Testis (tissue), 2 donors: ENCODE measurements at regions not wholly inside any gene's neighbourhood (a gene's known extent, or its start where the extent isn't known, plus 50 kb on each side); places are given as distances from the start of the nearest gene placed in this dataset.
A peak's percentile ranks its signal among the peaks of the same experiment; 100 is the strongest.

Source experiments
- DNase-seq: peaks from one replicate; pipeline ENCODE4 v3.0.0-alpha.2; 2019
- H3K27ac ChIP-seq, 2 donors: fragments of 200-600 bp; sonication (generic); one replicate each; pipeline ENCODE4 v1.5.1; 2019
- H3K27me3 ChIP-seq: fragments of 200-600 bp; sonication (generic); one replicate; pipeline ENCODE4 v1.5.1; 2019
- H3K36me3 ChIP-seq: fragments of 200-600 bp; sonication (generic); one replicate; pipeline ENCODE4 v1.5.1; 2017; ENCODE audit warnings: low read depth; ENCODE audit errors: missing control alignments
- H3K4me1 ChIP-seq: fragments of 200-600 bp; sonication (generic); one replicate; pipeline ENCODE4 v1.5.1; 2019
- H3K4me3 ChIP-seq, 2 donors: fragments of 200-600 bp; sonication (generic); one replicate each; pipeline ENCODE4 v1.5.1; 2017 to 2019
- H3K9me3 ChIP-seq: fragments of 200-600 bp; sonication (generic); one replicate; pipeline ENCODE4 v1.5.1; 2017
- CTCF ChIP-seq, 3 experiments: fragments of 450-650 bp in 2 of 3; fragments of 200-600 bp in 1 of 3; sonication (generic) in 1 of 3; IDR thresholded peaks; one replicate each; pipeline ENCODE4 v1.5.1; 2016 to 2019; ENCODE audit warnings: antibody characterized with exemption in 3 of 3, mild to moderate bottlenecking in 2 of 3, moderate library complexity in 1 of 3
- POLR2A ChIP-seq: fragments of 450-650 bp; IDR thresholded peaks from one replicate; pipeline ENCODE4 v1.6.1; 2017; ENCODE audit warnings: antibody characterized with exemption, mild to moderate bottlenecking, moderate library complexity
- WGBS, 2 donors: methylation state at CpG; one replicate each; pipeline ENCODE4 v1.1.5; 2018; 5-methylcytosine and 5-hydroxymethylcytosine counted together
- intact Hi-C: fragments of 100-400 bp; cut with DNase I; formaldehyde crosslinking; loops from one replicate; pipeline ENCODE4 v1.15.1; 2023; ENCODE audit warnings: low total_unique reads

- no peaks in the 10 kb centered on the region for H3K9me3 ChIP-seq
- DNase-seq, result no peak
- no peak overlapping the region for H3K4me3 ChIP-seq
- H3K27me3 ChIP-seq, result no peaks in the 10 kb centered on the region
- no peaks in the 10 kb centered on the region for H3K36me3 ChIP-seq
- no peaks in the 10 kb centered on the region for H3K4me1 ChIP-seq
- WGBS, 2 donors, result 85 to 90% methylated on average over 3 of the region's 3 CpGs
- intact Hi-C loops, result no loop called here
- TF ChIP-seq POLR2A (no peak), CTCF (IDR thresholded peaks at IDR 0.05) (no peak)
- no peak overlapping the region for H3K27ac ChIP-seq
Measured at GRCh38 chr6:113731541-113731940, 125.6 kb upstream of the MARCKS start.

GRCh38 chr6:113732384-113732966 is 124.7 kb upstream of the MARCKS start:
- Histone ChIP-seq H3K4me3 (no peak overlapping the region), H3K4me1 (no peaks in the 10 kb centered on the region), H3K27me3 (no peaks in the 10 kb centered on the region), H3K36me3 (no peaks in the 10 kb centered on the region), H3K27ac (no peak overlapping the region), H3K9me3 (no peaks in the 10 kb centered on the region)
- WGBS, 2 donors, result 20 to 35% methylated on average over 4 of the region's 4 CpGs
- peak; percentile 16 for DNase-seq
- TF ChIP-seq POLR2A, result no peak
- TF ChIP-seq CTCF (IDR thresholded peaks at IDR 0.05), result no peak
- intact Hi-C loops, result no loop called here

GRCh38 chr6:113733381-113733780 is 123.8 kb upstream of the MARCKS start:
- 50 to 60% methylated on average over 3 of the region's 3 CpGs for WGBS, 2 donors
- TF ChIP-seq CTCF (IDR thresholded peaks at IDR 0.05), result no peak
- TF ChIP-seq POLR2A, result no peak
- intact Hi-C loops, result no loop called here
- Histone ChIP-seq H3K27ac (no peak overlapping the region), H3K27me3 (no peaks in the 10 kb centered on the region), H3K4me1 (no peaks in the 10 kb centered on the region), H3K36me3 (no peaks in the 10 kb centered on the region), H3K9me3 (no peaks in the 10 kb centered on the region), H3K4me3 (no peak overlapping the region)
- no peak for DNase-seq

GRCh38 chr6:113734982-113735381 is 122.2 kb upstream of the MARCKS start:
- no peak overlapping the region for H3K4me3 ChIP-seq
- no peak for TF ChIP-seq CTCF (IDR thresholded peaks at IDR 0.05)
- no peaks in the 10 kb centered on the region for H3K36me3 ChIP-seq
- no peak for DNase-seq
- intact Hi-C loops, result no loop called here
- H3K4me1 ChIP-seq, result no peaks in the 10 kb centered on the region
- no peaks in the 10 kb centered on the region for H3K9me3 ChIP-seq
- 76% methylated on average over 3 of the region's 3 CpGs for WGBS, 2 donors
- no peaks in the 10 kb centered on the region for H3K27me3 ChIP-seq
- no peak overlapping the region for H3K27ac ChIP-seq

- TF ChIP-seq POLR2A, result no peak
- no peak for TF ChIP-seq CTCF (IDR thresholded peaks at IDR 0.05)
- Histone ChIP-seq H3K4me3 (no peak overlapping the region), H3K27ac (no peak overlapping the region), H3K27me3 (no peaks in the 10 kb centered on the region), H3K4me1 (no peaks in the 10 kb centered on the region), H3K9me3 (no peaks in the 10 kb centered on the region), H3K36me3 (no peaks in the 10 kb centered on the region)
- intact Hi-C loops, result no loop called here
- WGBS, 2 donors, result 73 to 87% methylated on average over 3 of the region's 3 CpGs
- DNase-seq, result no peak
Measured at GRCh38 chr6:113735491-113735890, 121.7 kb upstream of the MARCKS start.
